ENCODE measurements at regions not wholly inside any gene's neighbourhood (a gene's known extent, or its start where the extent isn't known, plus 50 kb on each side); places are given as distances from the start of the nearest gene placed in this dataset.

DNA sequence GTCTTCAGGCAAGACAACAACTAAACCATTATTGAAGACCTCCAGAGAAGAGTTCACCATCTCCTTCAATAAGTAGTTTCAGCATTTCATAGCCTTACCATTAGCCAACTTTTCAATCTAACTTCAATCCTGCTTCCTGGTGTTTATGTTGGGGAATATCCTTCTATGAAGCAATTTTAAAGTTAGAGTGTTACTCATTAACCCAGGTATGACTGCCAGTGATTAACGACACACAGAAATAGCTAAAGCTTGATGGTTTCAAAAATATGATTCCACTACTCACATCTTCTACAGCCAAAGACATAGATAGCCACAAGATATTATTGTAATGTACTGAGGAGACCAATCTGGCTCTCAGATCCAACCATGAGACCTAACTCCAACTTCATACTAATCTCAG, 403.2 kb downstream of the EFNB2 start:
- TF ChIP-seq POLR2A (IDR thresholded peaks at IDR 0.05), result no peak
- TF ChIP-seq CTCF (IDR thresholded peaks at IDR 0.05), result no peak
- DNase-seq, result no peak
- WGBS (ENCODE audit: insufficient coverage, low coverage, low lambda C conversion rate, missing lambda C conversion rate), result 25% methylated on average over 1 of the region's 1 CpG
- no peak overlapping the region for H3K4me3 ChIP-seq
- ATAC-seq, result no peak
- no peaks in the 10 kb centered on the region for H3K36me3 ChIP-seq
- H3K27me3 ChIP-seq, result no peaks in the 10 kb centered on the region
- H3K9me3 ChIP-seq, result no peaks in the 10 kb centered on the region
- no peaks in the 10 kb centered on the region for H3K4me1 ChIP-seq
- intact Hi-C loops (cut with DNase I), result no loop called here
- no peak overlapping the region for H3K27ac ChIP-seq

DNA sequence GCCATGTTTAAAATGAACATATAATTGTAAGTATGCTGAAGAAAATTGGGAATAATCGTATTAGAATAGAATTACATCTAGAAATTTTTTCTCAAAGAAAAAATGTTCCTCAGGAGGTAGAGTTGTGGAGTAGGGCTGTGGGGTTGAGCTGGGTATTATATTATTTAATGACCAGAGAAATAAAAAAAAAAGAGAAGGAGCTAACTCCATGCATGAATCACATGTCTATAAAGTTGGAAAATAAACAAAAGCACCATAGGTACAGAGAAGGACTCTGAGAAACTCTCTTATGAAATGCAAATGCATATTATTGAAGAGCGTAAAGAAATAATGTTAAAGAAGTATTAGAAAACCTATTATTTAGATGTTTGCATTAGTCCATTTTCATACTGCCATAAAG, 405.5 kb downstream of the EFNB2 start:
- Histone ChIP-seq H3K27me3 (no peaks in the 10 kb centered on the region), H3K36me3 (no peaks in the 10 kb centered on the region), H3K4me3 (no peak overlapping the region), H3K9me3 (no peaks in the 10 kb centered on the region), H3K27ac (no peak overlapping the region), H3K4me1 (no peaks in the 10 kb centered on the region)
- TF ChIP-seq CTCF (IDR thresholded peaks at IDR 0.05) (no peak), POLR2A (IDR thresholded peaks at IDR 0.05) (no peak)
- no peak for ATAC-seq
- DNase-seq, result no peak
- intact Hi-C loops (cut with DNase I), result no loop called here
- WGBS (ENCODE audit: insufficient coverage, low coverage, low lambda C conversion rate, missing lambda C conversion rate), result 24% methylated on average over 2 of the region's 2 CpGs

DNA sequence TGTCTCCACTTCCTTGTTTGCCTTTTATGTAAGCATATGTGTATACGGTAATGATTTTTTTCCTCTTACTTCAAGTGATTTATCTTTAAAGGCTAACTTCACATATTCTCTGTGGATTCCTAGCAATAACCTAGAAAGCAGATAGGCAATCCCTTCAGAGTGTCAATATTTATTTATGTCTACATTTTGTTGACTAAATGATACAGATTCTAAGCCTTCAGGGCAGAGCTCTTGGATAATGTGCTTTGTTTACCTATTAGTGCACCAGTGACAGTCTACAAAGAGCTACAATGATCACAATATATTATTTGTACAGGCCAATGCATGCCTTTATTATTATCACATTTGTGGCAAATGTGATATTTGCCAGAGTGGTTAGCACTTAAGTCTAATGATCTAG, 406.2 kb downstream of the EFNB2 start:
- Histone ChIP-seq H3K36me3 (no peaks in the 10 kb centered on the region), H3K9me3 (no peaks in the 10 kb centered on the region), H3K27ac (no peak overlapping the region), H3K4me1 (no peaks in the 10 kb centered on the region), H3K27me3 (no peaks in the 10 kb centered on the region), H3K4me3 (no peak overlapping the region)
- DNase-seq (no peak), ATAC-seq (no peak)
- intact Hi-C loops (cut with DNase I), result no loop called here
- WGBS (ENCODE audit: insufficient coverage, low coverage, low lambda C conversion rate, missing lambda C conversion rate), result 39% methylated on average over 1 of the region's 1 CpG
- no peak for TF ChIP-seq POLR2A (IDR thresholded peaks at IDR 0.05)
- TF ChIP-seq CTCF (IDR thresholded peaks at IDR 0.05), result no peak

GRCh38 chr13:106122234-106122633, 413.2 kb downstream of the EFNB2 start:
- H3K27me3 ChIP-seq, result no peaks in the 10 kb centered on the region
- intact Hi-C loops (cut with DNase I), result no loop called here
- no peak overlapping the region for H3K4me3 ChIP-seq
- H3K36me3 ChIP-seq, result no peaks in the 10 kb centered on the region
- no peak for DNase-seq
- H3K9me3 ChIP-seq, result no peaks in the 10 kb centered on the region
- 36% methylated on average over 4 of the region's 4 CpGs for WGBS (ENCODE audit: insufficient coverage, low coverage, low lambda C conversion rate, missing lambda C conversion rate)
- ATAC-seq, result no peak
- H3K4me1 ChIP-seq, result no peaks in the 10 kb centered on the region
- TF ChIP-seq CTCF (IDR thresholded peaks at IDR 0.05) (no peak), POLR2A (IDR thresholded peaks at IDR 0.05) (no peak)
- H3K27ac ChIP-seq, result no peak overlapping the region

DNA sequence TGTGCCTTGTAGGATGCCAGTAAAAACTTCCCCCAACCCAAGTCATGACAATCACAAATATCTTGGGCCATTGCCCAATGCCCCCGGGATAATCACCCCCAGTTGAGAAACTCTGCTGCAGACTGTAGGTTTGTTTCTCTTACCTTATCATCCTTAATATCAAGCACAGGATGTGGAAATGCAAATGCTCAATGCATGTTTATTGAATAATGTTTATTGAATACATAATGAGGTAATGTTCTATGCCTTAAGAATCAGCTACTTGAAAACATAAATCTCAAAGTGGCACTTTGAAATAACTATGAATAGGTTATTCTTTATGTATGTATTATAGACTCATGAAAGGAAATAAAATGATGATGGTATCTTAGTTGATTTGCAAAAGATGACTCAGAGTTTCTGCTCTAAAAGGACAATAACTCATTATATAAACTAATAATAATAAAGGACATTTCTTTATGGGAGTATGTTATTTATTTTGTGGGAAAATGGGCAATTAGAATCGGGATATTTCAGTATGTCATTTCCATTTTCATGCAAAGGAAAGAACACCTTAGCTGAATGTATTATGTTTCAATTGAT, 414.2 kb downstream of the EFNB2 start:
- no peaks in the 10 kb centered on the region for H3K4me1 ChIP-seq
- intact Hi-C loops (cut with DNase I), result no loop called here
- H3K36me3 ChIP-seq, result no peaks in the 10 kb centered on the region
- DNase-seq, result no peak
- no peaks in the 10 kb centered on the region for H3K27me3 ChIP-seq
- H3K4me3 ChIP-seq, result no peak overlapping the region
- H3K27ac ChIP-seq, result no peak overlapping the region
- 31% methylated on average over 2 of the region's 2 CpGs for WGBS (ENCODE audit: insufficient coverage, low coverage, low lambda C conversion rate, missing lambda C conversion rate)
- H3K9me3 ChIP-seq, result no peaks in the 10 kb centered on the region
- no peak for ATAC-seq
- no peak for TF ChIP-seq CTCF (IDR thresholded peaks at IDR 0.05)
- TF ChIP-seq POLR2A (IDR thresholded peaks at IDR 0.05), result no peak

All from right lobe of liver (tissue), 6 donors.